GM06990 (cell line): ENCODE measurements at regions not wholly inside any gene's neighbourhood (a gene's known extent, or its start where the extent isn't known, plus 50 kb on each side); places are given as distances from the start of the nearest gene placed in this dataset.

Source experiments
- DNase-seq: peaks from one replicate; pipeline ENCODE4 v3.0.0-alpha.2; 2011; ENCODE audit not compliant: insufficient read length; ENCODE audit errors: extremely low read depth
- H3K27me3 ChIP-seq: replicated peaks from 2 replicates; pipeline ENCODE4 v1.6.0; 2011; ENCODE audit warnings: low read length; ENCODE audit not compliant: control insufficient read depth, insufficient read depth
- H3K36me3 ChIP-seq: 2 replicates; pipeline ENCODE4 v1.5.1; 2011; ENCODE audit warnings: low read length; ENCODE audit not compliant: control insufficient read depth, insufficient read depth
- H3K4me3 ChIP-seq: replicated peaks from 2 replicates; pipeline ENCODE4 v1.5.1; 2011; ENCODE audit warnings: low read depth, mild to moderate bottlenecking, control low read depth, low read length
- TF ChIP-seq, protein P1 (sequence below): IDR thresholded peaks from 2 replicates; pipeline ENCODE4 v1.5.1; 2011; ENCODE audit warnings: low read length, control low read depth, mild to moderate bottlenecking, inconsistent platforms; ENCODE audit not compliant: insufficient read depth, poor library complexity, severe bottlenecking

DNA sequence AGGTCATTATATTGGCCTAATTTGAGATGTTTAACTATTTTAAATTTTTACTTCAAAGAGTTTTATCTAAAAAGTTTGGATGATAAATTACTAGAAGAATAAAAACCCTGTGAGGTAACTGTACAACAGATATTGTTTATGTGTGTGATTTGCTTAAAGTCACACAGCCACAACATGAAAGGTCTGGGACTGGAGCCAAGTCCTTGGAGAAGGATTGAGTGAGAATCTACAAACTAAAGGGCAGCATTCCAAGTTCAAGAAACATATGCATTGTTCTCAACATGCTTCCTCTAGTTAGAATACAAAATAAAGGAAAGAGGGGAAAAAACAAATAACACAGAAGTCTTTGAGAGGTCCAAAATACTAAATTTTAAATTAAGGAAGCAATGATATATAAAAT is 131.5 kb upstream of the MON1B start:
- Histone ChIP-seq H3K4me3 (no peak overlapping the region), H3K36me3 (no peaks in the 10 kb centered on the region), H3K27me3 (no peaks in the 10 kb centered on the region; the same call in 1 of the 2 replicates)
- no peak for DNase-seq
- TF ChIP-seq, protein P1, sequence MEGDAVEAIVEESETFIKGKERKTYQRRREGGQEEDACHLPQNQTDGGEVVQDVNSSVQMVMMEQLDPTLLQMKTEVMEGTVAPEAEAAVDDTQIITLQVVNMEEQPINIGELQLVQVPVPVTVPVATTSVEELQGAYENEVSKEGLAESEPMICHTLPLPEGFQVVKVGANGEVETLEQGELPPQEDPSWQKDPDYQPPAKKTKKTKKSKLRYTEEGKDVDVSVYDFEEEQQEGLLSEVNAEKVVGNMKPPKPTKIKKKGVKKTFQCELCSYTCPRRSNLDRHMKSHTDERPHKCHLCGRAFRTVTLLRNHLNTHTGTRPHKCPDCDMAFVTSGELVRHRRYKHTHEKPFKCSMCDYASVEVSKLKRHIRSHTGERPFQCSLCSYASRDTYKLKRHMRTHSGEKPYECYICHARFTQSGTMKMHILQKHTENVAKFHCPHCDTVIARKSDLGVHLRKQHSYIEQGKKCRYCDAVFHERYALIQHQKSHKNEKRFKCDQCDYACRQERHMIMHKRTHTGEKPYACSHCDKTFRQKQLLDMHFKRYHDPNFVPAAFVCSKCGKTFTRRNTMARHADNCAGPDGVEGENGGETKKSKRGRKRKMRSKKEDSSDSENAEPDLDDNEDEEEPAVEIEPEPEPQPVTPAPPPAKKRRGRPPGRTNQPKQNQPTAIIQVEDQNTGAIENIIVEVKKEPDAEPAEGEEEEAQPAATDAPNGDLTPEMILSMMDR = no peak

GRCh38 chr16:77060614-77061013 is 130.4 kb upstream of the MON1B start:
- DNase-seq = no peak
- TF ChIP-seq, protein P1 = no peak
- Histone ChIP-seq H3K36me3 (no peaks in the 10 kb centered on the region), H3K4me3 (no peak overlapping the region), H3K27me3 (no peaks in the 10 kb centered on the region; the same call in 1 of the 2 replicates)

GRCh38 chr16:77062878-77063675 is 127.9 kb upstream of the MON1B start:
- Histone ChIP-seq H3K36me3 (no peaks in the 10 kb centered on the region), H3K4me3 (no peak overlapping the region), H3K27me3 (no peaks in the 10 kb centered on the region; the same call in 1 of the 2 replicates)
- DNase-seq = no peak
- TF ChIP-seq, protein P1 = no peak

DNA sequence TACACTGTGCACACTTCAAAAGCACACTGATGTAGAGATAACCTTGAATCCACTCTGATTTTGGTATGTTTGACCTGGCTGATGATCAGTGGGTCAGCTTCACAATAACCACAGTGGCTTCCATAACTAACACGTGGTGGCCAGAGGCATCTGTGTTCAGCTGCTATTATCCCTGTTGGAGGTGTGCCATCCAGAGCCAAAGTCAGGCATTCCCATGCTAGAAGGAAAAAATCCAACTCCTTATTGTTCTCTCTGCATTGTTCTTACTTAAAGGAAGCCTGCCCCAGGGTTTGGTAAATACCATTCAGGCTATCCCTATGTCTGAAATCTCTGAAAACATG is 127.3 kb upstream of the MON1B start:
- Histone ChIP-seq H3K4me3 (no peak overlapping the region), H3K36me3 (no peaks in the 10 kb centered on the region), H3K27me3 (no peaks in the 10 kb centered on the region; the same call in 1 of the 2 replicates)
- no peak for DNase-seq
- TF ChIP-seq, protein P1 = no peak

- TF ChIP-seq, protein P1 = no peak
- no peak for DNase-seq
- H3K27me3 ChIP-seq = no peaks in the 10 kb centered on the region; the same call in 1 of the 2 replicates
- H3K4me3 ChIP-seq = no peak overlapping the region
- H3K36me3 ChIP-seq = no peaks in the 10 kb centered on the region
Measured at GRCh38 chr16:77064037-77064436, 127.0 kb upstream of the MON1B start.

DNA sequence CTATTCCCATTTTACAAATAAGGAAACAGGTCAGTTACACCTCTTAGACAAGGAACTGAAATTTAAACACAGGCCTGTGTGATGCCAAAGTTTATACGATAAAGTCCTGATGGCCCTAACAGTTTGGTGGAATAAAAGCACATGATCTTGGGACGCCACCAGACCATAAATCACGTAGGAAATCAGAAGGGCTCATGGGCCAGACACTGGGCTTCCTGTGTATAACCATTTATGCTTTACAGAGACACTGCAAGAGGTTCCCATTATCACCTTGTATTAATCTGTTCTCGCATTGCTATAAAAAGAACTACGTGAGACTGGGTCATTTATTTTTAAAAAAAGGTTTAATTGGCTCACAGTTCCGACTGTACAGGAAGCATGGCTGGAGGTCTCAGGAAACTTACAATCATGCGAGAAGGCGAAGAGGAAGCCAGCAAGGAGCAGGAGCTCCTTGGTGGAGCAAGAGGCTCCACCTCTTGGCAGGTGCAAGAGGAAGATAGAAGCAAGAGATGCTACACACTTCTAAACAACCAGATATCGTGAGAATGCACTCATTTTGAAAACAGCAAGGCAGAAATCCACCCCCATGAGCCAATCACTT is 124.0 kb upstream of the MON1B start:
- no peaks in the 10 kb centered on the region; the same call in 1 of the 2 replicates for H3K27me3 ChIP-seq

More for the DNA sequence above, 124.0 kb upstream of the MON1B start:
- no peaks in the 10 kb centered on the region for H3K36me3 ChIP-seq
- TF ChIP-seq, protein P1 = no peak
- no peak overlapping the region for H3K4me3 ChIP-seq
- no peak for DNase-seq
